D341Med (cell line): ENCODE measurements at regions not wholly inside any gene's neighbourhood (a gene's known extent, or its start where the extent isn't known, plus 50 kb on each side); places are given as distances from the start of the nearest gene placed in this dataset.
"Not testable (repeated sequence)": the region's sequence is repeated elsewhere in the genome, so short reads cannot be mapped to it uniquely, and the experiment has no call there.

Experiments used
- DNase-seq: peaks from one replicate; pipeline ENCODE4 v3.0.0; 2012; ENCODE audit warnings: low spot score

- no peak for DNase-seq
Observed at GRCh38 chr6:168193816-168194721, 115.1 kb upstream of the FRMD1 start.

DNA sequence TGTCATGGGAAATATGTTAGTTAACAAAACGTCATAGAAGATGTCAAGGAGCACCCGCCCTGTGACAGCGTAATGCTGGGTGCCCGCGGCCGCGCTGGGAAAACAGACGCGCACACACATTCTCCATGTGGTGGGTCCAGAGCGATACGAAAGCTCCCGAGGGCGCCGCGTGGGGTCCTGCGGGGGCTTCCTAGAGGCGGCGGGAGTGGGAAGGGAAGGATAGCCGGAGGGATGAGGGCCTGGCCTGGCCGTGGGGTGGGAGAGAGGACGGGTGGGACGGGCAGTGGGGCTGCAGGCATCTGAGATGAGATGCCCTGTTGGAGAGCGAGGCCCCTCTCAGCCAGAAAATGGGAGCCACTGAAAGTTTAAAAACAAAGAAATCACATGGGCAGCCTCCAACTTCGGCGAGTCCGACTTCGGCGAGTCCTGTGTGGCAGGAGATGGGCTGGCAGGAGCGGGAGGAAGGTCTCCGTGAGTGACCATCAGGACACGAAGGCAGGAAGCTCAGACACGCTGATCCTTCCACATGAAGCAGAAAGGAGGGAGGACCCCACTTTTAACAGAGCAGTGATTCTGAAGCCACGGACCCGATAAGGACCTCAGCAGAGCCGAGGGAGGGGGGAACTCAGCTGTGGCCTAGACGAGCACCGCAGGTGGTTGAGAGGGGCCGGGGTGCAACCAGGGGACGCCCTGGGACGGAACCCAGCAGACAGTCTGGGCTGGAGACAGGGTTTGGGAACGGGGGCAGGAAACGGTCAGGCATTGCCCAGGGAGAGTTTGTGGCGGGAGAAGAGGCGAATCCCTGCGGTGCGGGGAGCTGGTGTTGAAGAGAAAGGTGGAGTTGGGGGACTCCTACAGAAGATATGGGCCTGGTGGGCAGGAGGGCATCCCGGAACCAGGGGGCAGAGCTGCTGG is 114.1 kb upstream of the FRMD1 start:
- no peak for DNase-seq

DNA sequence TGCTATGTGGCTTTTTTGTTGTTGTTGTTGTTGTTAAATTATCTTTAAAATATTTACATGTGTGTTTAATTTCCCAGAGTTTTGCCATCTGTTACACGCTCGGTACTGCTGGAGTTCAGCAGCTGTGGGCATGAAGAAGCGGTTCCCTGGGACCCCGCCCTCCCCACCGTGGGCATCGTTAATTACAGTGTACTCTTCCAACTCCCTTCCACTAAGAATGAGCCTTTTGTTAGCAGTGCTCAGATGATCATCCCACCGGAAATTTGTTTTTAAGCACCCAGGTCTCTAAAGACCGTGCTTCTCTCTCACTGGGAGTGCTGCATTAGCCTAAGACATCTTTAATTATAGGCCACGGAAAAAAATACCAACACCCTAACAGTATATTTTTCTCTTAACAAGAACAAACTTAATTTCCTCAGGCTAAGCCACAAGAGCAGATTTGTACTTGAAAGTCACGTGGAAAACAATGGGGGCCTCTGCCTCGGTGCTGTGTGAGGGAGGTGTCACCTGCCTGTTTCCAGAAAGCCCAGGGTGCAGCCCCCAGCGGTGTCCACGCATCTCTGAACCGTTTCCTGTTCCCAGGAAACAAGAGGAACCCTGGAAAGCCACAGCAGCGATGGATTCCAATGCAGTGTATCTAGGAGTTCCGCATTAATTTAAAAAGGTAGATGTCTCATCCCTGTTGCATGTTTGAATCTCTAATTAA is 113.3 kb upstream of the FRMD1 start:
- no peak for DNase-seq

DNA sequence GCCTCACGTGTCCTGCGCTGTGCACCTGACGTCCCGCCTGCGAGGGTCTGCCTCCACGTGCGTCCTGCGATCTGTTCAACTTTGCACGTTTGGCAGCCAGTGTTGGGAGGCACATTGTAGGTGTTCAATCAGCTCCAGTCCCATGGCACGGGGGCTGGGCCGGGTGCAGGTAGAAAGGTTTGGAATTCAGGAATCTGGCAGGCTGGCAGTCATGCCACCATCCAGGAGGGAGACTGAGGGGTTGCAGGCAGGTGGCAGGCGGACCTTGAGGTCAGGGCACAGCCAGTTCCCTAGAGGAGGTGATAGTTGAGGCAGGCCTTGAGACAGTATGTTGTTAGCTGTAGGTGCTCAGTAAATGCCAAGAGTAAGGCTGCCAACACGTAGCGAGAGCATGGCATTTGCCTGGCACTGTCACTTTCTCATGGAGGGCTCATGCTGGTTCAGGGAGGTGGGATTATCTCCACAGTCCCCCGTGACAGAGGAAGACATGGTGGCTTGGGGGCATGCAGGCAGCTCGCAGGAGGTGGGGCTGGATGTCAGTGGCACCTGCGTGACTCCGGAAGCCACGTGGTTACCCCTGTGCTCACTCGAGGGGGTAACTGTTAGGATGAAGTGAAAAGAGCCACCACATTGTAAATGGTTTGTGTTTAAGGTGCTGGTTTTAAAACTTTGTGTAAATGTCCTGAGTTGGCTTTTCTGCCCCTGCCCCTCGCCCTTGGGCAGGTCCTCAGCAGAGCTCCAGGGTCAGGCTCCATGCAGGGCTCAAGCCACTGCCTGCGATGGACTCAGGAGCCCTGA is 111.8 kb upstream of the FRMD1 start:
- no peak for DNase-seq

GRCh38 chr6:168190014-168190405 is 111.0 kb upstream of the FRMD1 start:
- DNase-seq, result no peak

- DNase-seq, result no peak
Observed at GRCh38 chr6:168189200-168190013, 110.4 kb upstream of the FRMD1 start.

- no peak for DNase-seq
Observed at GRCh38 chr6:168188369-168189199, 109.6 kb upstream of the FRMD1 start.

DNA sequence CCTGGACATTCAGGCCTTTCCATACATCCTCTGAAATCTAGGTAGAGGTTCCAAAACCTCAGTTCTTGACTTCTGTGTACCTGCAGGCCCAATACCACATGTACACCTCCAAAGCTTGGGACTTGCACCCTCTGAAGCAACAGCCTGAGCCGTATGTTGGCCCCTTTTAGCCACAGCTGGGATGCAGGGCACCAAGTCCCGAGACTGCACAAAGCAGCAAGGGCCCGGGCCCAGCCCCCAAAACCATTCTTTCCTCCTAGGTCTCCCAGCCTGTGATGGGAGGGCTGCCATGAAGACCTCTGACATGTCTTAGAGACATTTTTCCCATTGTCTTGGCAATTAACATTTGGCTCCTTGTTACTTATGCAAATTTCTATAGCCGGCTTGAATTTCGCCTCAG is 107.4 kb upstream of the FRMD1 start:
- no peak for DNase-seq

GRCh38 chr6:168186018-168186417 is 107.0 kb upstream of the FRMD1 start:
- not testable (repeated sequence) for DNase-seq

- no peak for DNase-seq
Observed at GRCh38 chr6:168184701-168185100, 105.7 kb upstream of the FRMD1 start.

- DNase-seq, result no peak
Observed at GRCh38 chr6:168183613-168183970, 104.6 kb upstream of the FRMD1 start.

DNA sequence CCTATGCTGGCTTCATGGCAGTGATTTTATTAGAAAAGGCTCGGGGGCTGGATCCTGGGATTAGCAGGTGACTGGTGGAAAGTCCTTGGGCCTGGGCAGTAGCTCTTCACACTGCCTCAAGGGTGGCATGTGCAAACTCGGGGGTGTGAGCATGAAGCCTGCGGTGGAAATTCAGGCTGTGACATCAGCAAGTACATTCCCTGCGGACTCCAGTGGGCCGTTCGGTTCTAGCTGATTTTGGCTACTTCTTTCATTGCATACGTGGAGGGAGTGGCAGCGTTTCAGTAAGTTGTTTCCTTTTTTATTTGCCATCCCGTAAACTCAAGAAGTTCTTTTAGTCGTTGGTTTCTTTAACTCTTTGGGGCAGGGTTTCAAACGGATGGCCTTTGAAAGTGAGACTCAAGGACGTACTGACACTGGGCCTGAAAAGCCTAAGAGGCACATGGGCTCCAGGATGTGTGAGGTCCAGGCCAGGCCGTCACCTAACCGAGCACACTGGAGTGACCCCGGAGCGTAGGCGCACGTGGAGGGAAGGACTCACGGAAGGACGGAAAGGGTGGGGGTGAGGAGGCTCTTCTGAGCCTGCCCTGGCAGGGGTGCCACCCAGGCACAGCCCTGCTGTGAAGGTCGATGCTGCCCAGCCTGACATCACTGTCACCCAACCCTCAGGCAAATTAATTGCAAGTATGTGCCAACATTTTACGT is 104.0 kb upstream of the FRMD1 start:
- no peak for DNase-seq

DNA sequence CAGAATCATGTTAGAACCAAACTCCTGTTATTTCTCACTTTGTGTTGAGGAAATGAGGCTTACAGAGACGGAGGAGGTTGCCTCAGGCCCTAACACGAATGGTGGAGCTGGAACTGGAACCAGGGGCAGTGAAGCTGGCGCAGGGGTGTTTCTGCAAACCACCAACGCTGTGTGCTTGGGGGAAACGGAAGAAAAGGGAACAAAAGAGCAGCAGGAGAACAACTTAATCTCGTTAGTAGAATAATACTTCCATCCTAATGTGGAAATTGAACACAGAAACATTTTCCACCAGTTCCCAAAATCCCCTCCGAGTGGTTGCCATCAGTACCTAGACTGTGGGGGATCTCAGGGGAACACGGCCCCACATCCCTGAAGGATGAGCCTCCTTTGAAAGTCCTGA is 103.4 kb upstream of the FRMD1 start:
- no peak for DNase-seq

DNA sequence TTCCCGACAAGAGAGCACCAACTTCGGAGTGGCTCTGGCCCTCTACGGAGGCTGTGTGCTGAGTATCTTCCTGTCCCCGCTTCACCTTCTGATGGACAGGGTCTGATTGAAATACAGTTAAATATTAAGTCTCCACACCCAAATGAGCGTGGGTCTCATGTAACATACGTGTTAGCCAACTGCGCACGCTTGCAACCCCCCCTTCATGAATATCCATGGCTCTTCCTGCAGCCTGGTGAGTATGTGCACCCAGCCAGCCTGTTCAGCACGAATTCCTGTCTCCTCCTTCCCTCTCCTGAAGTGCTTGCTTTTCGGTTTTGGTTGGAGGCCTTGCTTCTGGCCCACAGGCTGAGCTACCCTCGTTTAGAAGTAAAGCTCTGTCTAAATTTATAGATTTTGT is 102.9 kb upstream of the FRMD1 start:
- DNase-seq, result no peak

GRCh38 chr6:168181316-168181715 is 102.3 kb upstream of the FRMD1 start:
- DNase-seq, result no peak

- DNase-seq, result no peak
Observed at GRCh38 chr6:168180548-168181011, 101.6 kb upstream of the FRMD1 start.

DNA sequence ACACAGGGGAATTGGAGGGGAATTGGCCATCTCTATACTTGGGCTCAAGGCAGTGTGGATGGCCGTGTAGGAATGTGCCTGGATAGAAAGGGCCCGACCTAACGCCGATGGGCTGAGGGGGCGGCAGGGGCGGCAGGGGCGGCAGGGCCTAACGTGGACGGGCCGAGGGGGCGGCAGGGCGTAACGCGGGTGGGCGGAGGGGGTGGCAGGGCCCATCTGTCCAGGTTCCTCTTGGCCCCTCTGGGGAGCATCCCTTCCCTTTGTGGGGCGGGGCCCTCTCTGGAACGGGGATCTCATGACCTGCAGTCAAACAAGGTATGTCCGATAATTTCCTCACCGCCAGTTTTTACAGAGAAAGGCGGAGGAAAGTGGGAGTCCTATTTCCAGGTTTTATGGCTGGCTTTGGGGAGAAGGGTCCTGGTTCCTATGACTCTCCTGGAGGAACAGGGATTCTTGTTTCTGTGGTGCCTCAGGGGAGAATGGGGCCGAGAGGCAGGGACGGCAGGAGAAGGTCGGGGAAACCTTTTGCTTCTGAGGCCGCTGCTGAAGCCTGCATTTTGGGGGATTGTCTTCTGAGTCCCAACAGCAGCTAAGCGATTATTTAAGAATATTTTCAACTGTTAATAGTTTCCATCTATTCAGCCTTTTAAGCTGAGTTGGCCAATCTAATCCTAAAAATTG is 100.8 kb upstream of the FRMD1 start:
- DNase-seq, result no peak

DNA sequence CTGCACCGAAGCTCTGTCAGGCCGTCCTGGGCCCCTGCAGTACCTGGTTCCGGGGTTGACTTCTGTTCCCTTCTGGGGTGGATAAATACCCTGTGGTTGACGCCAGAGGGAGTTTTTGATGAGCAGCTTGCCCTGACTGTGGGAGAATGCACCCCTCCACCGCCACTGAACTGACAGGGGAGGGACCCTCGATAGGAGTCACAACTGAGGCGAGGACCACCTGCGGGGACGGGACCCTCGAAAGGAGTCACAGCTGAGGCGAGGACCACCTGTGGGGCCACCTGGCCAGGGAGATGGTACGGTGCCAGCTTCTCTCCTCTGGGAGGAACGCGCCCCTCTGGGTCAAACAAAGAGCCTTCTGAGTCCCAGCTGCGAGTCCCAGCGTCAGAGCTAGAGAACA is 100.1 kb upstream of the FRMD1 start:
- no peak for DNase-seq
